GM23338 (cell line): ENCODE measurements at regions not wholly inside any gene's neighbourhood (a gene's known extent, or its start where the extent isn't known, plus 50 kb on each side); places are given as distances from the start of the nearest gene placed in this dataset.

Experiments used
- ATAC-seq: fragments of 200-7000 bp; cut with Tn5 transposase; 3 replicates; pipeline ENCODE4 v1.9.1; 2020
- DNase-seq: peaks from one replicate; pipeline ENCODE4 v3.0.0-alpha.2; 2015; ENCODE audit warnings: low spot score
- H2AFZ ChIP-seq: fragments of 200-600 bp; sonication (generic); 2 replicates; pipeline ENCODE4 v1.8.0; 2016; ENCODE audit warnings: antibody characterized with exemption, mild to moderate bottlenecking, moderate library complexity
- H3F3A ChIP-seq: fragments of 200-600 bp; sonication (generic); replicated peaks from 2 replicates; pipeline ENCODE4 v1.8.0; 2017; ENCODE audit warnings: antibody characterized with exemption, mixed run types, low read depth
- H3K27ac ChIP-seq: fragments of 200-600 bp; sonication (generic); 2 replicates; pipeline ENCODE4 v1.6.1; 2016; ENCODE audit warnings: low read depth
- H3K27me3 ChIP-seq: fragments of 200-600 bp; sonication (generic); 2 replicates; pipeline ENCODE4 v1.8.0; 2016; ENCODE audit warnings: mild to moderate bottlenecking, mixed run types, moderate library complexity; ENCODE audit not compliant: insufficient read depth
- H3K36me3 ChIP-seq: fragments of 200-600 bp; sonication (generic); 2 replicates; pipeline ENCODE4 v1.8.0; 2016; ENCODE audit warnings: mild to moderate bottlenecking; ENCODE audit not compliant: insufficient read depth
- H3K4me1 ChIP-seq: fragments of 200-600 bp; sonication (generic); 2 replicates; pipeline ENCODE4 v1.8.0; 2016; ENCODE audit warnings: mild to moderate bottlenecking, moderate library complexity; ENCODE audit not compliant: insufficient read depth
- H3K4me2 ChIP-seq: fragments of 200-600 bp; sonication (generic); 2 replicates; pipeline ENCODE4 v1.7.1; 2017; ENCODE audit warnings: mixed run types
- H3K4me3 ChIP-seq: fragments of 200-600 bp; sonication (generic); 2 replicates; pipeline ENCODE4 v1.6.1; 2016; ENCODE audit warnings: mixed run types
- H3K79me2 ChIP-seq: fragments of 200-600 bp; sonication (generic); replicated peaks from 2 replicates; pipeline ENCODE4 v1.8.0; 2017; ENCODE audit warnings: mild to moderate bottlenecking; ENCODE audit not compliant: insufficient read depth
- H3K9me2 ChIP-seq: fragments of 200-600 bp; sonication (generic); 2 replicates; pipeline ENCODE4 v1.8.0; 2017; ENCODE audit not compliant: insufficient read depth
- H4K20me1 ChIP-seq: fragments of 200-600 bp; sonication (generic); replicated peaks from 2 replicates; pipeline ENCODE4 v1.8.0; 2017; ENCODE audit warnings: mild to moderate bottlenecking; ENCODE audit not compliant: insufficient read depth
- H3K27ac Mint-ChIP-seq: 2 replicates; pipeline ENCODE4 v1.8.0; 2020; ENCODE audit warnings: inconsistent platforms, mild to moderate bottlenecking, moderate library complexity, mixed read lengths
- H3K27me3 Mint-ChIP-seq: 3 replicates; pipeline ENCODE4 v1.8.0; 2022; ENCODE audit warnings: low read depth, mild to moderate bottlenecking, moderate library complexity, mixed read lengths, inconsistent platforms; ENCODE audit not compliant: insufficient read depth, poor library complexity
- H3K36me3 Mint-ChIP-seq: 3 replicates; pipeline ENCODE4 v1.8.0; 2021; ENCODE audit warnings: low read depth, mild to moderate bottlenecking, inconsistent platforms, moderate library complexity, mixed read lengths
- H3K4me1 Mint-ChIP-seq: 3 replicates; pipeline ENCODE4 v1.8.0; 2020; ENCODE audit warnings: mild to moderate bottlenecking, inconsistent platforms, mixed read lengths
- H3K4me3 Mint-ChIP-seq: 3 replicates; pipeline ENCODE4 v1.8.0; 2021; ENCODE audit warnings: moderate library complexity, mild to moderate bottlenecking, inconsistent platforms, mixed read lengths
- H3K9me3 Mint-ChIP-seq: 3 replicates; pipeline ENCODE4 v1.8.0; 2020; ENCODE audit warnings: moderate library complexity, mild to moderate bottlenecking, inconsistent platforms, mixed read lengths
- CREB1 ChIP-seq: fragments of 250-450 bp; sonication (Bioruptor Pico); IDR thresholded peaks from 2 replicates; pipeline ENCODE4 v1.5.0; 2020; ENCODE audit warnings: low read depth, mild to moderate bottlenecking, moderate library complexity
- EZH2 ChIP-seq: fragments of 200-600 bp; sonication (generic); IDR thresholded peaks from one replicate; pipeline ENCODE4 v1.8.0; 2017; ENCODE audit warnings: antibody characterized with exemption, mild to moderate bottlenecking, low read depth; ENCODE audit not compliant: unreplicated experiment
- EZH2phosphoT487 ChIP-seq: fragments of 200-600 bp; sonication (generic); IDR thresholded peaks from one replicate; pipeline ENCODE4 v1.8.1; 2018; ENCODE audit warnings: antibody characterized with exemption; ENCODE audit not compliant: unreplicated experiment
- STAT1 ChIP-seq: IDR thresholded peaks from one replicate; pipeline ENCODE4 v1.6.1; 2016; ENCODE audit warnings: antibody characterized with exemption; ENCODE audit not compliant: unreplicated experiment
- ZNF114 ChIP-seq: fragments of 250-450 bp; sonication (Bioruptor Pico); IDR thresholded peaks from 2 replicates; pipeline ENCODE4 v1.5.0; 2020; ENCODE audit warnings: mild to moderate bottlenecking, moderate library complexity
- ZNF331 ChIP-seq: fragments of 250-450 bp; sonication (Bioruptor Pico); IDR thresholded peaks from 2 replicates; pipeline ENCODE4 v1.5.0; 2020; ENCODE audit warnings: low read depth, mild to moderate bottlenecking, moderate library complexity
- ZNF462 ChIP-seq: fragments of 250-450 bp; sonication (Bioruptor Pico); IDR thresholded peaks from 2 replicates; pipeline ENCODE4 v1.5.0; 2020; ENCODE audit warnings: mild to moderate bottlenecking, moderate library complexity
- TF ChIP-seq, protein P1 (sequence below): IDR thresholded peaks from one replicate; pipeline ENCODE4 v1.6.1; 2018; ENCODE audit warnings: antibody characterized with exemption; ENCODE audit not compliant: unreplicated experiment

DNA sequence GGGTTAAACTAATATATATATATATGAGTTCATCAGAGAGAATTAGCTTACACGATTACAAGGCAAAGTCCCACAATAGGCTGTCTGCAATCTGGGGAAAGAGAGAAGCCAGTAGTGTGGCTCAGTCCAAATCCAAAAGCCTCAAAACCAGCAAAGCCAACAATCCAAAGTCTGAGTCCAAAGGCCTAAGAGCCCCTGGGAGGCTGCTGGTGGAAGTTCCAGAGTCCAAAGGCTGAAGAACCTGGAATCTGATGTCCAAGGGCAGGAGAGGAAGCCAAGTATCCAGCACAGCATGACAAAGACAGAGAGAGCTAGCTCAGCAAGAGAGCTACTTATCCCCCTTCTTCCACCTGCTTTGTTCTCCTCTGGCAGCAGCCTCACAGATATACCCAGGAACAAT is 274.7 kb upstream of the ID4 start:
- no peaks in the 10 kb centered on the region for H3K27me3 Mint-ChIP-seq
- Histone ChIP-seq H3K4me2 (no peak overlapping the region), H3K27ac (no peak overlapping the region), H3K36me3 (no peaks in the 10 kb centered on the region), H3K4me3 (no peak overlapping the region), H2AFZ (no peak overlapping the region), H3K27me3 (no peaks in the 10 kb centered on the region), H3F3A (no peaks in the 10 kb centered on the region), H3K79me2 (no peaks in the 10 kb centered on the region), H4K20me1 (no peaks in the 10 kb centered on the region), H3K4me1 (no peaks in the 10 kb centered on the region), H3K9me2 (peaks cover 7% of the 10 kb centered on the region)
- TF ChIP-seq CREB1 (CRISPR knock-in tag), result no peak
- TF ChIP-seq, protein P1, sequence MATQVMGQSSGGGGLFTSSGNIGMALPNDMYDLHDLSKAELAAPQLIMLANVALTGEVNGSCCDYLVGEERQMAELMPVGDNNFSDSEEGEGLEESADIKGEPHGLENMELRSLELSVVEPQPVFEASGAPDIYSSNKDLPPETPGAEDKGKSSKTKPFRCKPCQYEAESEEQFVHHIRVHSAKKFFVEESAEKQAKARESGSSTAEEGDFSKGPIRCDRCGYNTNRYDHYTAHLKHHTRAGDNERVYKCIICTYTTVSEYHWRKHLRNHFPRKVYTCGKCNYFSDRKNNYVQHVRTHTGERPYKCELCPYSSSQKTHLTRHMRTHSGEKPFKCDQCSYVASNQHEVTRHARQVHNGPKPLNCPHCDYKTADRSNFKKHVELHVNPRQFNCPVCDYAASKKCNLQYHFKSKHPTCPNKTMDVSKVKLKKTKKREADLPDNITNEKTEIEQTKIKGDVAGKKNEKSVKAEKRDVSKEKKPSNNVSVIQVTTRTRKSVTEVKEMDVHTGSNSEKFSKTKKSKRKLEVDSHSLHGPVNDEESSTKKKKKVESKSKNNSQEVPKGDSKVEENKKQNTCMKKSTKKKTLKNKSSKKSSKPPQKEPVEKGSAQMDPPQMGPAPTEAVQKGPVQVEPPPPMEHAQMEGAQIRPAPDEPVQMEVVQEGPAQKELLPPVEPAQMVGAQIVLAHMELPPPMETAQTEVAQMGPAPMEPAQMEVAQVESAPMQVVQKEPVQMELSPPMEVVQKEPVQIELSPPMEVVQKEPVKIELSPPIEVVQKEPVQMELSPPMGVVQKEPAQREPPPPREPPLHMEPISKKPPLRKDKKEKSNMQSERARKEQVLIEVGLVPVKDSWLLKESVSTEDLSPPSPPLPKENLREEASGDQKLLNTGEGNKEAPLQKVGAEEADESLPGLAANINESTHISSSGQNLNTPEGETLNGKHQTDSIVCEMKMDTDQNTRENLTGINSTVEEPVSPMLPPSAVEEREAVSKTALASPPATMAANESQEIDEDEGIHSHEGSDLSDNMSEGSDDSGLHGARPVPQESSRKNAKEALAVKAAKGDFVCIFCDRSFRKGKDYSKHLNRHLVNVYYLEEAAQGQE, result no peak
- no peak for TF ChIP-seq ZNF331 (CRISPR knock-in tag)
- no peak for TF ChIP-seq ZNF114 (CRISPR knock-in tag)
- no peak for TF ChIP-seq EZH2phosphoT487
- no peak for TF ChIP-seq EZH2
- TF ChIP-seq STAT1, result no peak
- TF ChIP-seq ZNF462 (CRISPR knock-in tag), result no peak
- H3K4me3 Mint-ChIP-seq, result no peak overlapping the region
- peaks cover 3% of the 10 kb centered on the region; the same call in 1 of the 3 replicates for H3K4me1 Mint-ChIP-seq
- no peak overlapping the region for H3K27ac Mint-ChIP-seq
- ATAC-seq, result no peak
- no peak for DNase-seq
- H3K9me3 Mint-ChIP-seq, result no peaks in the 10 kb centered on the region
- no peaks in the 10 kb centered on the region for H3K36me3 Mint-ChIP-seq
